ENCODE measurements at regions not wholly inside any gene's neighbourhood (a gene's known extent, or its start where the extent isn't known, plus 50 kb on each side); places are given as distances from the start of the nearest gene placed in this dataset.

GRCh38 chr4:24091639-24092233, 201.9 kb upstream of the PPARGC1A start:
- DNase-seq = no peak

GRCh38 chr4:24089851-24090534, 200.1 kb upstream of the PPARGC1A start:
- no peak for DNase-seq

GRCh38 chr4:24080871-24081270, 191.0 kb upstream of the PPARGC1A start:
- no peak for DNase-seq

- DNase-seq = no peak
Measured at GRCh38 chr4:24078347-24078962, 188.6 kb upstream of the PPARGC1A start.

GRCh38 chr4:24076811-24077210, 187.0 kb upstream of the PPARGC1A start:
- no peak for DNase-seq

GRCh38 chr4:24073948-24074347, 184.1 kb upstream of the PPARGC1A start:
- no peak for DNase-seq

- DNase-seq = no peak
Measured at GRCh38 chr4:24071612-24072372, 181.9 kb upstream of the PPARGC1A start.

- DNase-seq = no peak
Measured at GRCh38 chr4:24070117-24070516, 180.3 kb upstream of the PPARGC1A start.

GRCh38 chr4:24067367-24068193, 177.7 kb upstream of the PPARGC1A start:
- DNase-seq = no peak

GRCh38 chr4:24065974-24066373, 176.1 kb upstream of the PPARGC1A start:
- no peak for DNase-seq

- peak; percentile 30 for DNase-seq
Measured at GRCh38 chr4:24063731-24064130, 173.9 kb upstream of the PPARGC1A start.

- DNase-seq = no peak
Measured at GRCh38 chr4:24060932-24061331, 171.1 kb upstream of the PPARGC1A start.

- no peak for DNase-seq
Measured at GRCh38 chr4:24059839-24060238, 170.0 kb upstream of the PPARGC1A start.

- no peak for DNase-seq
Measured at GRCh38 chr4:24057915-24058559, 168.2 kb upstream of the PPARGC1A start.

- DNase-seq = no peak
Measured at GRCh38 chr4:24056289-24056688, 166.4 kb upstream of the PPARGC1A start.

- no peak for DNase-seq
Measured at GRCh38 chr4:24055623-24056022, 165.8 kb upstream of the PPARGC1A start.

GRCh38 chr4:24054910-24055309, 165.1 kb upstream of the PPARGC1A start:
- no peak for DNase-seq

GRCh38 chr4:24053934-24054333, 164.1 kb upstream of the PPARGC1A start:
- DNase-seq = no peak

- no peak for DNase-seq
Measured at GRCh38 chr4:24044610-24045589, 155.1 kb upstream of the PPARGC1A start.

- DNase-seq = no peak
Measured at GRCh38 chr4:24042094-24042493, 152.2 kb upstream of the PPARGC1A start.

GRCh38 chr4:24040811-24041210, 151.0 kb upstream of the PPARGC1A start:
- DNase-seq = no peak
